Thoracic aorta (tissue), 2 donors: ENCODE measurements at regions not wholly inside any gene's neighbourhood (a gene's known extent, or its start where the extent isn't known, plus 50 kb on each side); places are given as distances from the start of the nearest gene placed in this dataset.

Experiments used
- ATAC-seq: fragments of 150-250 bp; one replicate; pipeline ENCODE4 v1.8.0; 2017; ENCODE audit warnings: low read depth; ENCODE audit not compliant: insufficient number of reproducible peaks, low FRiP score
- DNase-seq: peaks from one replicate; pipeline ENCODE4 v3.0.0-alpha.2; 2020; ENCODE audit warnings: low spot score
- H3K27ac ChIP-seq, 2 donors: fragments of 200-600 bp; sonication (generic); 1 replicate in 1 of 2; 2 replicates in 1 of 2; pipeline ENCODE4 v1.5.1; 2016; ENCODE audit warnings: mild to moderate bottlenecking in 2 of 2, moderate library complexity in 2 of 2
- H3K27me3 ChIP-seq: fragments of 200-600 bp; sonication (generic); replicated peaks from 2 replicates; pipeline ENCODE4 v1.6.0; 2016; ENCODE audit warnings: mild to moderate bottlenecking; ENCODE audit not compliant: insufficient read depth
- H3K36me3 ChIP-seq: fragments of 200-600 bp; sonication (generic); one replicate; pipeline ENCODE4 v1.5.1; 2016
- H3K4me1 ChIP-seq, 2 donors: fragments of 200-600 bp; sonication (generic); 1 replicate in 1 of 2; 2 replicates in 1 of 2; pipeline versions ENCODE4 v1.5.1 to v1.6.0; 2016; ENCODE audit warnings: low read depth in 2 of 2, mild to moderate bottlenecking in 1 of 2; ENCODE audit not compliant: control insufficient read depth in 1 of 2
- H3K4me3 ChIP-seq: fragments of 200-600 bp; sonication (generic); 2 replicates; pipeline ENCODE4 v1.5.1; 2016; ENCODE audit warnings: mild to moderate bottlenecking
- H3K9me3 ChIP-seq: fragments of 200-600 bp; sonication (generic); 2 replicates; pipeline ENCODE4 v1.5.1; 2016
- CTCF ChIP-seq: fragments of 200-600 bp; sonication (generic); IDR thresholded peaks from one replicate; pipeline ENCODE4 v1.5.1; 2019; ENCODE audit warnings: antibody characterized with exemption

- no peak for ATAC-seq
- Histone ChIP-seq H3K4me1 (no peaks in the 10 kb centered on the region), H3K36me3 (no peaks in the 10 kb centered on the region), H3K4me3 (no peak overlapping the region), H3K27me3 (no peaks in the 10 kb centered on the region), H3K27ac (no peak overlapping the region), H3K9me3 (no peaks in the 10 kb centered on the region)
- DNase-seq, result no peak
- TF ChIP-seq CTCF, result no peak
Measured at GRCh38 chr13:31504918-31505317, 234.4 kb upstream of the RXFP2 start.

GRCh38 chr13:31512331-31512730 is 227.0 kb upstream of the RXFP2 start:
- DNase-seq, result no peak
- TF ChIP-seq CTCF, result no peak
- Histone ChIP-seq H3K27me3 (no peaks in the 10 kb centered on the region), H3K36me3 (no peaks in the 10 kb centered on the region), H3K4me3 (no peak overlapping the region), H3K4me1 (no peaks in the 10 kb centered on the region), H3K27ac (no peak overlapping the region), H3K9me3 (no peaks in the 10 kb centered on the region)
- ATAC-seq, result no peak

GRCh38 chr13:31514932-31515331 is 224.4 kb upstream of the RXFP2 start:
- no peak for TF ChIP-seq CTCF
- Histone ChIP-seq H3K4me1 (no peaks in the 10 kb centered on the region), H3K27ac (no peak overlapping the region), H3K9me3 (no peaks in the 10 kb centered on the region), H3K4me3 (no peak overlapping the region), H3K36me3 (no peaks in the 10 kb centered on the region), H3K27me3 (no peaks in the 10 kb centered on the region)
- DNase-seq (no peak), ATAC-seq (no peak)

- Histone ChIP-seq H3K4me3 (no peak overlapping the region), H3K27ac (no peak overlapping the region), H3K36me3 (no peaks in the 10 kb centered on the region), H3K27me3 (no peaks in the 10 kb centered on the region), H3K9me3 (no peaks in the 10 kb centered on the region), H3K4me1 (no peaks in the 10 kb centered on the region)
- TF ChIP-seq CTCF, result no peak
- DNase-seq (no peak), ATAC-seq (no peak)
Measured at GRCh38 chr13:31515427-31515826, 223.9 kb upstream of the RXFP2 start.

- H3K4me1 ChIP-seq, result no peaks in the 10 kb centered on the region
- no peaks in the 10 kb centered on the region for H3K36me3 ChIP-seq
- ATAC-seq (no peak), DNase-seq (no peak)
- H3K27ac ChIP-seq, result no peak overlapping the region
- no peak overlapping the region for H3K4me3 ChIP-seq
- no peaks in the 10 kb centered on the region for H3K27me3 ChIP-seq
- H3K9me3 ChIP-seq, result no peaks in the 10 kb centered on the region
- no peak for TF ChIP-seq CTCF
Measured at GRCh38 chr13:31517599-31517998, 221.7 kb upstream of the RXFP2 start.
